RWPE2 (cell line): ENCODE measurements at regions not wholly inside any gene's neighbourhood (a gene's known extent, or its start where the extent isn't known, plus 50 kb on each side); places are given as distances from the start of the nearest gene placed in this dataset.
"Not testable (repeated sequence)": the region's sequence is repeated elsewhere in the genome, so short reads cannot be mapped to it uniquely, and the experiment has no call there.

Experiments
- ATAC-seq: fragments of 200-7000 bp; cut with Tn5 transposase; 3 replicates; pipeline ENCODE4 v1.9.1; 2021; ENCODE audit warnings: low read depth
- DNase-seq: peaks from one replicate; pipeline ENCODE4 v3.0.0-alpha.2; 2020; ENCODE audit warnings: low spot score
- H3K27ac ChIP-seq: fragments of 450-650 bp; 2 replicates; pipeline ENCODE4 v1.5.1; 2017; ENCODE audit warnings: mild to moderate bottlenecking; ENCODE audit not compliant: poor library complexity, severe bottlenecking
- H3K27me3 ChIP-seq: fragments of 250-450 bp; sonication (Bioruptor Pico); 2 replicates; pipeline ENCODE4 v1.5.1; 2021; ENCODE audit warnings: mild to moderate bottlenecking, moderate library complexity; ENCODE audit not compliant: insufficient read depth, poor library complexity, severe bottlenecking
- H3K36me3 ChIP-seq: fragments of 250-450 bp; sonication (Bioruptor Pico); 2 replicates; pipeline ENCODE4 v1.5.1; 2020; ENCODE audit warnings: low read depth, mild to moderate bottlenecking, moderate library complexity
- H3K4me1 ChIP-seq: fragments of 250-450 bp; sonication (Bioruptor Pico); 2 replicates; pipeline ENCODE4 v1.5.1; 2021; ENCODE audit warnings: mild to moderate bottlenecking, moderate library complexity; ENCODE audit not compliant: insufficient read depth, poor library complexity, severe bottlenecking
- H3K4me3 ChIP-seq: fragments of 250-450 bp; sonication (Bioruptor Pico); 2 replicates; pipeline ENCODE4 v1.5.1; 2021; ENCODE audit warnings: mild to moderate bottlenecking, moderate library complexity; ENCODE audit not compliant: severe bottlenecking
- H3K9me3 ChIP-seq: fragments of 250-450 bp; sonication (Bioruptor Pico); 2 replicates; pipeline ENCODE4 v1.5.1; 2021; ENCODE audit warnings: mild to moderate bottlenecking, moderate library complexity; ENCODE audit not compliant: severe bottlenecking
- TF ChIP-seq, protein P1 (sequence below): fragments of 450-650 bp; IDR thresholded peaks from one replicate; pipeline ENCODE4 v1.5.1; 2017; ENCODE audit warnings: mild to moderate bottlenecking, moderate library complexity; ENCODE audit not compliant: poor library complexity, severe bottlenecking

DNA sequence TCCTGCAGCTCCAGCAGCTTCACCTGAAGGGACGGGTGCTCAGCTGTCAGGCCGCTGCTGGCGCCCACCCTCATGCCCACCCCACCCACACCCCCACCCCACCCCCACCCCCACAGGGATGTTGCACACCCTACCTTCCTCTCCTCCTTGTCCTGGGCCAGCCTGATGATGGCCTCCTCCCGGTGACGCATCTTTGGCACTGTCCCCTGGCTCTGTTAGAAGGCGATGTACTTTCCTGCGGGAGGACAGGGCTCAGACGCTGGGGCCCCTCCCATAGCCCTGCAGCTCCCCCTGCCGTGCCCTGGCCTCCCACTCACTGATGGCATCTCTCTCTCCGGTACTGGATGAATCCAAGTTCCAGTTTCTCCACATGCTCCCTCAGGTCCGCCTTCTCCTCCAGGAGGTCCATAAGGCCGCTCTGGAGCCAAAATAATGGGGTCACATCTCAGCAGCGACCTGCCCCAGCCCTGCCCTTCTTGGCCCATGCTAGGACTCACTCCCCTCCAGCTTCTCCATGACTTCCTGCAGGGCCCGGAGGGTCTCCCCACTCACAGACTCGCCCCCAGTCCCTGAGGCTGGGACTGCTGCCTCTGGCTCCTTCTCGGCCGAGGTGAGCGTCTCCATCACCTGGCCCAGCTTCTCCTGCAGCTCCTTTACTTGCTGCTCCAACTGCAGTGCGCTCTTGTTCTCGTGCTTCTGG is 55.2 kb downstream of the GOLGA8B start:
- not testable (repeated sequence) for ATAC-seq, H3K4me3 ChIP-seq, H3K4me1 ChIP-seq, H3K27me3 ChIP-seq, DNase-seq, H3K27ac ChIP-seq, H3K9me3 ChIP-seq, H3K36me3 ChIP-seq

DNA sequence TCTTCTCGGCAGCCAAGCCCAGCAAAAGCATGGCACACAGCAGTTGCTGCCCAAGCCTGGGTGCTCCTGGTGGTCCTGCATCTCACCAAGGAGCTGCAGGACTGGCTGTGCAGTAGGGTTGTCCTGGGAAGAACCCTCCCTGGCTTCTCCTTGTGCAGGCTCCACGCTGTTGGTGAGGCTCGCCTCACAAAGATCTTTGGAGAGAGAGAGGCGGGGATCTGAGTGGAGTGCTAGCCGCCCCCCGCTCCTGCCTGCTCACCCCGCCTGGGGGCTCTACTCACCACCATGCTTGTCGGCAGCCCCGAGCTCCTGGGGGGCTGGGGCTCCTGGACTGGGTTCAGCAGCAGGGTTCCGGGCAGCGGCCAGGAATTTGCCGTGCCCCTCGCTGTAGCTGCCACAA is 55.8 kb downstream of the GOLGA8B start:
- H3K4me3 ChIP-seq, H3K36me3 ChIP-seq, ATAC-seq, DNase-seq, H3K4me1 ChIP-seq, H3K9me3 ChIP-seq, H3K27ac ChIP-seq, H3K27me3 ChIP-seq: not testable (repeated sequence)

DNA sequence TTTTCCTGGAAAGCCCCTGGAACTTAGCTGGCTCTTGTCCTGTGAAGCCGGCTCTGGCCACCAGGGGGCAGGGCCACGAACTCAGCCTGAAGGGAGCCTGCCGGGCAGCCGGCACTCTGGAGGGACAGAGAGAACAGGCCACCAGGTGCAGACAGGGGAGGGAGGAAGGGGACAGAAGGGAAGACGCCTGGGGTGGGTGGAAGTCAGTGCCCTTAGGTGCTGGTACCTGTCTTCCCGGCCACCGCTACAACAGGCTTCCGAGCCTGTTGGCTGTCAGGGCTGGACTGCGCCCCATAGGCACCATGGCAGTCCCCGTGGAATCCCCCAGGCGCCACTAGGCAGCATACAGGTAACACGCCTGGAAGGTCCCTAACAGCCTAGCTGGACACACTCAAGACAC is 59.6 kb downstream of the GOLGA8B start:
- not testable (repeated sequence) for H3K27me3 ChIP-seq, DNase-seq, H3K27ac ChIP-seq, H3K4me3 ChIP-seq, H3K4me1 ChIP-seq, H3K9me3 ChIP-seq, H3K36me3 ChIP-seq
- 0 out of 3 replicates have a peak, but pooled peaks have one; percentile 56 for ATAC-seq

DNA sequence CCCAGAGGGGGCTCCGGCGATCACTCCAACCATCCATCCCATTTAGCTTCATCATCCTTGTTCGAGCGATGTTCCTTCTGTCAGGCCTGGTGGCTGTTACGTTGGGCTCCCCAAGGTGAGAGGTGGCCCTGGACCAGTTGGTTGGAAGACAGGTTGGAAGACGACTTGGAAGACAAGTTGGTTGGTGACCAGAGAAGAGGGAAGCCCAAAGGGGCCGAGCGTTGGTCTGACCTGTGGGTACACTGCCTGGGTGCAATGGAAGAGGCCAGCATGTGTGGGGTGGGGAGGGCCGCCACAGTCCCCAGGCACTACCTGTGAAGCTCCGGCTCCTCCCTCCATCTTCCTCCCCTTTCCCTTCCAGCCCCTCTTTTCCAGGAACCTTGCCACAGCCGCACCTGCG is 60.9 kb downstream of the GOLGA8B start:
- not testable (repeated sequence) for H3K4me3 ChIP-seq, ATAC-seq, DNase-seq, H3K9me3 ChIP-seq, H3K27me3 ChIP-seq, H3K4me1 ChIP-seq, H3K27ac ChIP-seq, H3K36me3 ChIP-seq

DNA sequence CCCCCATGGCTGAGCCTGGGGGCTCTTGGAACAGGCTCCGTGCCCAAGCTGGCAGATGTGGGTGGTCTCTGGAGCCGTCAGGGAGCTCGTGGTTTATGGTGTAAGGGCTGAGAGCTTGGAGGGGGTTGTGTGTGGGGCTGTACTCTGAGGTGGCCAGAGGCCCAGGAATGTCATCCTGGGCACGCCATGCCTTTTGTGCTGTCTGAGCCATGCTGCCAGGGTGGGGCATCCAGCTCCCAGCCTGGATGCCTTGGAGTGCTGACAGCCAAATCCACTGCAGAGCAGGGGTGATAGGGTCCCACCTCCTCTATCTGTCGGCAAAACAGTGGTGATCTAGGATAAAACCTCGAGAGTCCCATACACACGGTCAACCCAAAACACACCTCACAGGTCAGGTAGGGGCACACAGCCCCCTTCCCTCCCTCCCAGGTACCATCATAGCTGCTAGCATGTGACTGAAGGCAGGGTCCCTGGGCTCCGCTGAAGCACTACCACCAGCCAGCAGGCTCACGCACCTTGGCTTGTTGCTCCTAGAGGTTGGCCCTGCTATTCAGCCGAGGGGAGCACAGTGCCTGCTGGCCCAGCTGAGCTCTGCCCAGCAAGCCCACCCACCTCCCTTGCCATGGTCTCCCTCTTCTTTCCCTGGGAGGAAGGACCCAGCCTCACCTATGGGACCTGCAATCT is 61.5 kb downstream of the GOLGA8B start:
- not testable (repeated sequence) for H3K4me1 ChIP-seq, H3K36me3 ChIP-seq, H3K27ac ChIP-seq, H3K4me3 ChIP-seq, ATAC-seq, DNase-seq, H3K27me3 ChIP-seq, H3K9me3 ChIP-seq

DNA sequence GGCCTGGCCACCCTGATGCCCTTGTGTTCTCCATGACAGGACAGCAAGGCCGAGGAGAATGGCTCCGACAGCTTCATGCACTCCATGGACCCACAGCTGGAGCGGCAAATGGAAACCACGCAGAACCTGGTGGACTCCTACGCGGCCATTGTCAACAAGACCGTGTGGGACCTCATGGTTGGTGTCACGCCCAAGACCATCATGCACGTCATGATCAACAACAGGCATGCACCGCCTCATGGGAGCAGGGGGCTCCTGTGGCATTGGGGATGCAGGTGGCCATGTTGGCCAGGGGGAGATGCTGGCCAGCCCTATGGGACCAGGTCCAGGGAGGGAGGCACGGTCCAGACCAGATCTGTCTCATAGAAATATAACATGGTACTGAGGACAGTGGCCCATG is 62.9 kb downstream of the GOLGA8B start:
- H3K9me3 ChIP-seq, result no peaks in the 10 kb centered on the region
- H3K27me3 ChIP-seq, result no peaks in the 10 kb centered on the region
- H3K4me3 ChIP-seq, result no peak overlapping the region
- no peaks in the 10 kb centered on the region for H3K36me3 ChIP-seq
- no peaks in the 10 kb centered on the region for H3K4me1 ChIP-seq
- no peak for ATAC-seq
- TF ChIP-seq, protein P1, sequence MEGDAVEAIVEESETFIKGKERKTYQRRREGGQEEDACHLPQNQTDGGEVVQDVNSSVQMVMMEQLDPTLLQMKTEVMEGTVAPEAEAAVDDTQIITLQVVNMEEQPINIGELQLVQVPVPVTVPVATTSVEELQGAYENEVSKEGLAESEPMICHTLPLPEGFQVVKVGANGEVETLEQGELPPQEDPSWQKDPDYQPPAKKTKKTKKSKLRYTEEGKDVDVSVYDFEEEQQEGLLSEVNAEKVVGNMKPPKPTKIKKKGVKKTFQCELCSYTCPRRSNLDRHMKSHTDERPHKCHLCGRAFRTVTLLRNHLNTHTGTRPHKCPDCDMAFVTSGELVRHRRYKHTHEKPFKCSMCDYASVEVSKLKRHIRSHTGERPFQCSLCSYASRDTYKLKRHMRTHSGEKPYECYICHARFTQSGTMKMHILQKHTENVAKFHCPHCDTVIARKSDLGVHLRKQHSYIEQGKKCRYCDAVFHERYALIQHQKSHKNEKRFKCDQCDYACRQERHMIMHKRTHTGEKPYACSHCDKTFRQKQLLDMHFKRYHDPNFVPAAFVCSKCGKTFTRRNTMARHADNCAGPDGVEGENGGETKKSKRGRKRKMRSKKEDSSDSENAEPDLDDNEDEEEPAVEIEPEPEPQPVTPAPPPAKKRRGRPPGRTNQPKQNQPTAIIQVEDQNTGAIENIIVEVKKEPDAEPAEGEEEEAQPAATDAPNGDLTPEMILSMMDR, result no peak
- no peak overlapping the region for H3K27ac ChIP-seq
- no peak for DNase-seq

DNA sequence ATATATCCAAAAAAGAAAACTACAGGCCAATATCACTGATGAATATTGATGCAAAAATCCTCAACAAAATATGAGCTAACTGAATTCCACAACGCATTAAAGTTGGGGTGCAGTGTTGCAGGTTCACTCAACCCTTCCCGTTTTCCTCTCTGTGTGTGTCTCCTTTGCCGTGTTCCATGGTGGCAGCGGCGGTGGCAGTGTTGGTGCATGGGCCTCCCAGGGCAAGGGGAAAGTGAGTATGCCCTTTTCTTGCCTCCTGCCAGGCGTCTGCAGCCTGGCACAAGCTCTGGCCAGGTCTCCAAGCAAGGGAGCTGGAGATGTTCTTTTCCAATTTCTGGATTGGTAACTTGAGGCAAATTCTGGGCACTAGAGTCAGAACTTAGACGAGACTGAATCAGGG is 63.4 kb downstream of the GOLGA8B start:
- not testable (repeated sequence) for H3K9me3 ChIP-seq, H3K36me3 ChIP-seq, DNase-seq, H3K4me1 ChIP-seq, H3K4me3 ChIP-seq, ATAC-seq, H3K27me3 ChIP-seq, H3K27ac ChIP-seq
